ENCODE measurements at regions not wholly inside any gene's neighbourhood (a gene's known extent, or its start where the extent isn't known, plus 50 kb on each side); places are given as distances from the start of the nearest gene placed in this dataset.

DNA sequence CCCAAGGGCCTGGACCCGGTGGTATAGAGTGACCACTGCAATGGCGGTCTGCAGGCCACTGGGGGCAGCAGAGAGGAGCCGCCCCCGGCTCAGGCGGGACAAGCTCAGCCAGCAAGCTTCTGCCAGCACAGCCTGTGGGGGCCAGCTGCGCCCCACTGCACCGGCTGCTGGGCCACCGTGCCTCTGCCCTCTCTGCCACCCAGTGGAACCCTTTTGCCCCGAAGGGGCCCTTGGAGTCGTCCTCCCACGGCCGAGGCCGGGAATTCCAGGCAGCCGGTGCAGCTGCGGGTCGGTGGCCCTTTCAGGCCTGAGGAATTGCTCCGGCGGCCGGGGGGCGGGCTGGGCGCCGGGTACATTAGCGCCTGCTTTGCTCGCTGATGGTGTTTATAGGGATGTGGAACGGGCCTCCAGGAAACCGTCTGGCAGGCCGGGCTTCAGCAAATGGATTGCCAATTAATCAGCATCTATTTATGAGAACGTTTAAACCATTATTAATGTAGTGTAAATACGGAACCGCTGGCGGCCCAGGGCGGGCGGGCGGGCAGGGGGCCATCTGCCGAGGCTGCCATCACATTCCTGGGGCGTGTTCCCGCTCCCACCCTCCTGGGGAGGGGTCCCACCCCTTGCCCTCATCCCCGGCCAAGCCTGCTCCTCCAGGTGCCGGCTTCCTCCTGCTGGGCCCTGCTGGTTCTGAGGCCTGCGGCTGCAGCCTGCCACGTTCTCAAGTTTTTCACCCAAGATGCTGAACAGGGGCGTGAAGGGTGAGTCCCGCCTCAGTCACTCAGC is 127.4 kb downstream of the BARX1 start:
- DNase-seq = peak; percentile 29

DNA sequence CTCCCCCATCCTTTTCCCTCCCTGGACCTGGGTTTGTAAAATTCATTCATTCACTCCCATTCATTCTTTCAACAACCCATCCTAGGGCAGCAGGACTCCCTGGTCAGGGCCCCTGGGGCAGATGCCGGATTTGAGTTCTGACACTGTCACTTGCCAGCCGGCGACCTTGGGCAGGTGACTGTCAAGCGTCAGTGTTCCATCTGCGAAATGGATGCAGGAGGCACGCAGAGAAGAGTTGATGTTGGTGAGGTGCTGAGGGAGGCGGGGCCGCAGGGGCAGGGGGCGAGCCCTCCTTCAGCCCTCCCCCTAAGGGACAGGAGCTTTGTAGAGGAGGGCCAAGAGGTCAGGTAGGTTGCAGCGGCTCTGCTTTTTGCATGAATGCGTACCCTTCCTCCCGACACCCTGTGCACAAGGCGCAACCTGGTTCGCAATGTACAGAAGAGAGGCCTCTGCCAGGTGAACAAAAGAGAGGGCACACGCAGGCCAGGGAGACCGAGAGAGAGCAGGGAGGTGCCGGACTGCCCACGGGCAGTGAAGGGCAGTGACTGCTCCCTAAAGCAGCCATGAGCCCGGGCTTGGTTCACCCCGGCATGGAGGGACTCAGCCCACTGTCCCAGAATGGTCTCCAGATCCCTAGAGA is 128.1 kb downstream of the BARX1 start:
- no peak for DNase-seq

DNA sequence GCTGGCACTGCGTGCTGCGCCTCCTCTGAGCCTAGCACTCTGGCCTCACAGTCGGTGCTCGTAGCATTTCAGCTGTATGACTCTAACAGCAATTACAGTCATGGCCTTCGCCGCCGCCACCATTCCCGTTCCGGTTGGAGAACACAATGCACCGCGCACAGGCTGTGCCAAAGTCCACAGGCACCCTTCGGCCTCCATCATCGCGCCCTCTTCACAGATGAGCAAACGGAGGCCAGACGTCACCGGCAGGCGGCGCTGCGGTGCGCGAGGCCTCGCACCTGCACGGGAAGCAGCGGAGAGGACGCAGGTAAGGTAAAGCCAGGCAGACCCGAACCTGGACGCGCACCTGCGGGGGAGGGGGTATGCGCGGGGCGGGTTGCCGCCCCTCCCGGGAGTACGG is 128.9 kb downstream of the BARX1 start:
- no peak for DNase-seq

DNA sequence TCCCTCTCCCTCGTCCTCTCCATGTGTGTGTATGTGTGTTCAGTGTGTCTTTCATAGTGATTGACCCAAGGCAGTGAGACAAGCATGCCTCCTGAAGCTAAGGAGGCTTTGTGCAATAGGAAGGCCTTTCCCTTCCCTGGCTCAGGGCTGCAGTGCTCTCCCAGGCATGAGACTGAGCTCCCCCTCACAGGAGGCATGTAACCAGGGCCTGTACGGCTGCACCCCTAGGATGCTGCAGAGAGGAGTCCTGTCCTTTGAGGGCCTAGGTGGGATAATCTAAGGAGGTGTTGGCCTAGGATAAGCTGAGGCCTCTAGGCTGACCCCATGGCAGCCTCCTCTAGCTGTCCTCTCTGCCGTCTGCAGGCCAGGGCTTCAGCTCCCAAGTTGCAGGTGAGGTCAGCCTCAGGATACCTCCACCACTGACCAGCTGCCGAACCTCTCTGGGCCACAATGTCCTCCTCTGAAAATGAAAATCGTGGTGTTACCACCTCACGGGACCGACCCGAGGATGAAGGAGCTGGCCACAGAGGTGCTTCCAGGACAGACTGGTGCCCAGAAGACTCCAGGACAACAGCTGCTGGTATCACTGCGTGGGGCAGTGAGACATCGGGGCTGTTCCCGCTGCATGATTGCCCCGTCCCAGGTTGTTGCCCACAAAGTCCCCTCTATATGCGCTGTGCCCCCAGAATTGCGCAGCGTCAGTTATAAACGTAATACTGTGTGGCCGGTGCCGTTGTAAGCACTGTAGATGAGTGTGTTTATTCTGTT is 129.6 kb downstream of the BARX1 start:
- no peak for DNase-seq

GRCh38 chr9:93824386-93825294 is 130.5 kb downstream of the BARX1 start:
- DNase-seq = no peak

- DNase-seq = no peak
Measured at GRCh38 chr9:93823245-93824072, 131.7 kb downstream of the BARX1 start.

- no peak for DNase-seq
Measured at GRCh38 chr9:93822229-93822628, 132.9 kb downstream of the BARX1 start.

- DNase-seq = no peak
Measured at GRCh38 chr9:93821307-93821703, 133.8 kb downstream of the BARX1 start.

- DNase-seq = no peak
Measured at GRCh38 chr9:93820667-93821306, 134.4 kb downstream of the BARX1 start.

GRCh38 chr9:93819905-93820304 is 135.2 kb downstream of the BARX1 start:
- DNase-seq = no peak

DNA sequence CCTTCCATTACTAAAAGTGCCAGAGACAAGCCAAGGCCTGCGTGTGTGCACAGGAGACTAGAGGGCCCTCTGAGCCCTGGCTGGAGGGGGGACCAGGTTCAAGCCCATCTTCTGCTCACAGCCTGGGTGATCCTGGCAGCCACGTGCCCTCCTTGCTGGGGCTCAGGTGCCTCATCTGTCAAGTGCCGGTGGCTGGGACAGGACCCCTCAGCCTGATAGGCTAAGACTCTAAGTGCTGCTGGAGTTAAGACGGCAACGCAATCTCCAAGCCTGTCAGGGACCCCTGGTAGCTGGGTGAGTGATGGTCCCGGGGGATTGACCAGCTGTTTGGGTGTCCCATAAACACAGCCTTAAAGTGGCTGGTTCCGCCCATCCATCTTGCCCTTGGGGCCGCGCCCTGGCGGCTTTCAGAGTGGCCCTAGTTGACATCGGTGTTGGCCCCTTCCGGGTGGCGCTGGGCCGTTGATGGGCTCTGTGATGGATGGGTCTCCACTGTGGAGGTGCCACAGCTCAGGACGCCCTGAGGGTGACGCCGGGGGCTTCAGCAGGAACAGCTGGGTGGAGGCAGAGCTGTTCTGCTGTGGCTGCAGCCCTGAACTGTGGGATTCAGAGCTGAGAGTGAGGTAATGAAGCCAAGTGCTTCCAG is 136.2 kb downstream of the BARX1 start:
- DNase-seq = no peak

DNA sequence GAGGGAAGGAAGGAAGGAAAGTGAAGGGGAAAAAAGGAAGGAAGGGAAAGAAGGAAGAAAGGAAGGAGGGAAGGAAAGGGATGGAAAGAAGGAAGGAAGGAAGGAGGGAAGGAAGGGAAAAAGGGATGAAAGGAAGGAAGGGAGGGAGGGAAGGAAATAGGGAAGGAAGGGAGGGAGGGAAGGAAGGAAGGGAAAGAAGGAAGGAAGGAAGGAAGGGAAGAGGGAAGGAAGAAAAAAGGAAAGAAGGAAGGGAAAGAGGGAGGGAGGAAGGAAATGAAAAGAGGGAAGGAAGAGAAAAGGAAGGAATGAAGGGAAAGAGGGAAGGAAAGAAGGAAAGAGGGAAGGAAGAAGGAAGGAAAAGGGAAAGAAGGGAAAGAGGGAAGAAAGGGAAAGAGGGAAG is 136.9 kb downstream of the BARX1 start:
- DNase-seq = no peak

GRCh38 chr9:93815677-93816076 is 139.5 kb downstream of the BARX1 start:
- DNase-seq = no peak

DNA sequence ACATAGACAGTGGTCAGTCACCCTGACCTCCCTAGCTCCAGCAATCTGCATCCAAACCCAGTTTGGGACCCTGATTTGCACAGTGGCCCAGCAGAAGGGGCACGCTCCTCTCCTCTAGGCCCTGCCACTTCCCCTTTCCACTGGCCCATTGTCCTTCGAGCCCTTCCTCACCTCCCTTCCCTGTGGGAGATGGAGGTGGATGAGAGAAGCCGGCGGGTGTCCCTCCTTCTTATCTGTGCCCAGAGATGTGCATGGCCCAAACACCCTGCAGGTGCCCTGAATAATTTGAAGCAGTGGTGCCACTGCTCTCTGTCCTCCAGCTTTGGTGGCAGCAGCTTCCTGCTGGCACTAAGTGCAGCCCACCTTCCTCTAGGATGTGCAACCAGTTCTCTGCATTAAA is 140.0 kb downstream of the BARX1 start:
- no peak for DNase-seq

- DNase-seq = peak; percentile 98
Measured at GRCh38 chr9:93814077-93814956, 140.8 kb downstream of the BARX1 start.

GRCh38 chr9:93813221-93814076 is 141.7 kb downstream of the BARX1 start:
- DNase-seq = no peak

- no peak for DNase-seq
Measured at GRCh38 chr9:93812410-93812668, 142.8 kb downstream of the BARX1 start.

GRCh38 chr9:93810028-93810971 is 144.9 kb downstream of the BARX1 start:
- DNase-seq = no peak
